Uterus (tissue), 2 donors: ENCODE measurements at regions not wholly inside any gene's neighbourhood (a gene's known extent, or its start where the extent isn't known, plus 50 kb on each side); places are given as distances from the start of the nearest gene placed in this dataset.

Experiments
- CTCF ChIP-seq, 4 experiments: fragments of 200-600 bp in 2 of 4; fragments of 450-650 bp in 2 of 4; sonication (generic) in 2 of 4; IDR thresholded peaks; one replicate each; pipeline ENCODE4 v1.5.1; 2016 to 2019; ENCODE audit warnings: antibody characterized with exemption in 4 of 4, mild to moderate bottlenecking in 2 of 4, moderate library complexity in 1 of 4
- POLR2A ChIP-seq, 2 donors: fragments of 450-650 bp; IDR thresholded peaks; one replicate each; pipeline ENCODE4 v1.6.1; 2016; ENCODE audit warnings: antibody characterized with exemption in 2 of 2, mild to moderate bottlenecking in 1 of 2, moderate library complexity in 1 of 2

- no peak for TF ChIP-seq CTCF (IDR thresholded peaks at IDR 0.05)
- no peak for TF ChIP-seq POLR2A (IDR thresholded peaks at IDR 0.05)
Measured at GRCh38 chr21:9739240-9739639, 782.1 kb upstream of the TPTE start.
